K562 (cell line): ENCODE measurements at regions not wholly inside any gene's neighbourhood (a gene's known extent, or its start where the extent isn't known, plus 50 kb on each side); places are given as distances from the start of the nearest gene placed in this dataset.

Source experiments
- CBX3 ChIP-seq, 2 experiments: IDR thresholded peaks; 1 replicate in 1 of 2; 2 replicates in 1 of 2; pipeline ENCODE4 v1.6.1; 2012; ENCODE audit warnings: inconsistent platforms in 2 of 2, low read length in 2 of 2, borderline replicate concordance in 1 of 2, control low read depth in 1 of 2
- HMG20A ChIP-seq: fragments of 450-650 bp; formaldehyde crosslinking; conservative IDR thresholded peaks from 2 replicates; pipeline ENCODE4 v1.4.0; 2020; ENCODE audit warnings: mild to moderate bottlenecking, mixed read lengths
- HNRNPUL1 ChIP-seq: fragments of 200-400 bp; formaldehyde crosslinking; IDR thresholded peaks from 2 replicates; pipeline ENCODE4 v1.6.1; 2017; ENCODE audit warnings: low read length
- MYNN ChIP-seq, 2 experiments: sonication (generic); formaldehyde crosslinking in 1 of 2; IDR thresholded peaks; 2 replicates each; pipeline versions ENCODE4 v1.5.0 to v1.6.1; 2016 to 2020; ENCODE audit warnings: antibody characterized with exemption in 1 of 2, missing genetic modification reagents in 1 of 2
- NR3C1 ChIP-seq: sonication (generic); formaldehyde crosslinking; IDR thresholded peaks from 2 replicates; pipeline ENCODE4 v1.8.1; 2022; ENCODE audit warnings: missing genetic modification reagents
- SIN3A ChIP-seq, 2 experiments: fragments of 150-350 bp in 1 of 2; IDR thresholded peaks; 2 replicates each; pipeline ENCODE4 v1.6.1; 2011 to 2016; ENCODE audit warnings: borderline replicate concordance in 2 of 2, low read depth in 2 of 2, low read length in 2 of 2, mild to moderate bottlenecking in 2 of 2, moderate library complexity in 2 of 2; ENCODE audit not compliant: control insufficient read depth in 1 of 2
- ZBTB17 ChIP-seq: fragments of 450-650 bp; formaldehyde crosslinking; IDR thresholded peaks from 2 replicates; pipeline ENCODE4 v1.4.0; 2020; ENCODE audit warnings: mild to moderate bottlenecking
- TF ChIP-seq, protein P1 (sequence below), 3 experiments: fragments of 200-800 bp in 1 of 3; fragments of 250-450 bp in 1 of 3; fragments of 450-650 bp in 1 of 3; sonication (Bioruptor Pico) in 1 of 3; sonication (Bioruptor generic) in 1 of 3; formaldehyde crosslinking in 1 of 3; IDR thresholded peaks; 2 replicates each; pipeline versions ENCODE4 v1.6.1 to v1.8.0; 2016 to 2022; ENCODE audit warnings: mild to moderate bottlenecking in 2 of 3, missing genetic modification characterization in 2 of 3, missing compliant biosample characterization in 1 of 3, moderate library complexity in 1 of 3
- TF ChIP-seq, protein P2 (sequence below): fragments of 450-650 bp; IDR thresholded peaks from 2 replicates; pipeline ENCODE4 v1.6.1; 2016
- TF ChIP-seq, protein P3 (sequence below): fragments of 200-800 bp; sonication (Bioruptor generic); IDR thresholded peaks from 2 replicates; pipeline ENCODE4 v1.6.1; 2016; ENCODE audit warnings: missing genetic modification characterization, missing compliant biosample characterization
- TF ChIP-seq, protein P4 (sequence below): fragments of 250-450 bp; sonication (Bioruptor Pico); IDR thresholded peaks from 2 replicates; pipeline ENCODE4 v1.5.0; 2020; ENCODE audit warnings: mild to moderate bottlenecking

DNA sequence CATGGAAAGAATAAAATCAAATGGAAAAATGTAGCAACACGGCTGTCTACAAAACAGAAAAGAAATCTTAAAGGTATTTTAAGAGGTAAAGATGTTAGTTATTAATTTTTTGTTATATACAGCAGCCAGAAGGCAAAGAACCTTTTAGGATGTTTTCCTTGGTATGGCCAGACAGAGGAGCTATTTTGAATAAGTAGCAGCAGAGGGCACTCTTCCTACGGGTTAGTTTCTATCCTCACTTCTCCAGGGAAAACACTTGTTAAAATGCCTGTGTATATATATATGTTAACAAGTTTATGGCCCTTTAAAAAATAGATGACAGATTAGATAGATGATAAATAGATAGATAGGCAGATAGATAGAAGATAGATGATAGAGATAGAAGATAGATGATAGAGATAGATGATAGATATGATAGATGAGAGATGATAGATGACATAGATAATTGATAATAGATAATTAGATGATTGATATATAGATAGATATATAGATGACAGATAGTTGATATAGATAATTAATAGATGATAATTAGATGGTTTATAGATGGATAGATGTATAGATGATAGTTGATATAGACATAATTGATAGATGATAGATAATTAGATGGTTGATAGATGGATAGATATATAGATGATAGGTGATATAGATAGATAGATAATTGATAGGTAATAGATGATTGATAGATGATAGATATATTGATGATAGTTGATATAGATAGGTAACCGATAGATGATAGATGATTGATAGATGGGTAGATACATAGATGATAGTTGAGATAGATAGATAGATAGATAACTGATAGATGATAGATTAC lies 57.8 kb upstream of the WIPF3 start (continued):
- TF ChIP-seq, protein P1, sequence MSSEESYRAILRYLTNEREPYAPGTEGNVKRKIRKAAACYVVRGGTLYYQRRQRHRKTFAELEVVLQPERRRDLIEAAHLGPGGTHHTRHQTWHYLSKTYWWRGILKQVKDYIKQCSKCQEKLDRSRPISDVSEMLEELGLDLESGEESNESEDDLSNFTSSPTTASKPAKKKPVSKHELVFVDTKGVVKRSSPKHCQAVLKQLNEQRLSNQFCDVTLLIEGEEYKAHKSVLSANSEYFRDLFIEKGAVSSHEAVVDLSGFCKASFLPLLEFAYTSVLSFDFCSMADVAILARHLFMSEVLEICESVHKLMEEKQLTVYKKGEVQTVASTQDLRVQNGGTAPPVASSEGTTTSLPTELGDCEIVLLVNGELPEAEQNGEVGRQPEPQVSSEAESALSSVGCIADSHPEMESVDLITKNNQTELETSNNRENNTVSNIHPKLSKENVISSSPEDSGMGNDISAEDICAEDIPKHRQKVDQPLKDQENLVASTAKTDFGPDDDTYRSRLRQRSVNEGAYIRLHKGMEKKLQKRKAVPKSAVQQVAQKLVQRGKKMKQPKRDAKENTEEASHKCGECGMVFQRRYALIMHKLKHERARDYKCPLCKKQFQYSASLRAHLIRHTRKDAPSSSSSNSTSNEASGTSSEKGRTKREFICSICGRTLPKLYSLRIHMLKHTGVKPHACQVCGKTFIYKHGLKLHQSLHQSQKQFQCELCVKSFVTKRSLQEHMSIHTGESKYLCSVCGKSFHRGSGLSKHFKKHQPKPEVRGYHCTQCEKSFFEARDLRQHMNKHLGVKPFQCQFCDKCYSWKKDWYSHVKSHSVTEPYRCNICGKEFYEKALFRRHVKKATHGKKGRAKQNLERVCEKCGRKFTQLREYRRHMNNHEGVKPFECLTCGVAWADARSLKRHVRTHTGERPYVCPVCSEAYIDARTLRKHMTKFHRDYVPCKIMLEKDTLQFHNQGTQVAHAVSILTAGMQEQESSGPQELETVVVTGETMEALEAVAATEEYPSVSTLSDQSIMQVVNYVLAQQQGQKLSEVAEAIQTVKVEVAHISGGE (CRISPR knock-in tag; IDR thresholded peaks at IDR 0.05) = no peak
- TF ChIP-seq HNRNPUL1 = no peak
- TF ChIP-seq CBX3 (IDR thresholded peaks at IDR 0.05; ENCODE audit: borderline replicate concordance in 1 of 2, low read length in 2 of 2) = no peak
- no peak for TF ChIP-seq SIN3A (IDR thresholded peaks at IDR 0.05; ENCODE audit: borderline replicate concordance in 2 of 2, control insufficient read depth in 1 of 2, low read depth in 2 of 2, low read length in 2 of 2)
- no peak for TF ChIP-seq HMG20A (CRISPR knock-in tag)
- TF ChIP-seq, protein P2, sequence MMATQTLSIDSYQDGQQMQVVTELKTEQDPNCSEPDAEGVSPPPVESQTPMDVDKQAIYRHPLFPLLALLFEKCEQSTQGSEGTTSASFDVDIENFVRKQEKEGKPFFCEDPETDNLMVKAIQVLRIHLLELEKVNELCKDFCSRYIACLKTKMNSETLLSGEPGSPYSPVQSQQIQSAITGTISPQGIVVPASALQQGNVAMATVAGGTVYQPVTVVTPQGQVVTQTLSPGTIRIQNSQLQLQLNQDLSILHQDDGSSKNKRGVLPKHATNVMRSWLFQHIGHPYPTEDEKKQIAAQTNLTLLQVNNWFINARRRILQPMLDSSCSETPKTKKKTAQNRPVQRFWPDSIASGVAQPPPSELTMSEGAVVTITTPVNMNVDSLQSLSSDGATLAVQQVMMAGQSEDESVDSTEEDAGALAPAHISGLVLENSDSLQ = 0 out of 2 replicates have a peak, but pooled peaks have one; percentile 11
- TF ChIP-seq, protein P3, sequence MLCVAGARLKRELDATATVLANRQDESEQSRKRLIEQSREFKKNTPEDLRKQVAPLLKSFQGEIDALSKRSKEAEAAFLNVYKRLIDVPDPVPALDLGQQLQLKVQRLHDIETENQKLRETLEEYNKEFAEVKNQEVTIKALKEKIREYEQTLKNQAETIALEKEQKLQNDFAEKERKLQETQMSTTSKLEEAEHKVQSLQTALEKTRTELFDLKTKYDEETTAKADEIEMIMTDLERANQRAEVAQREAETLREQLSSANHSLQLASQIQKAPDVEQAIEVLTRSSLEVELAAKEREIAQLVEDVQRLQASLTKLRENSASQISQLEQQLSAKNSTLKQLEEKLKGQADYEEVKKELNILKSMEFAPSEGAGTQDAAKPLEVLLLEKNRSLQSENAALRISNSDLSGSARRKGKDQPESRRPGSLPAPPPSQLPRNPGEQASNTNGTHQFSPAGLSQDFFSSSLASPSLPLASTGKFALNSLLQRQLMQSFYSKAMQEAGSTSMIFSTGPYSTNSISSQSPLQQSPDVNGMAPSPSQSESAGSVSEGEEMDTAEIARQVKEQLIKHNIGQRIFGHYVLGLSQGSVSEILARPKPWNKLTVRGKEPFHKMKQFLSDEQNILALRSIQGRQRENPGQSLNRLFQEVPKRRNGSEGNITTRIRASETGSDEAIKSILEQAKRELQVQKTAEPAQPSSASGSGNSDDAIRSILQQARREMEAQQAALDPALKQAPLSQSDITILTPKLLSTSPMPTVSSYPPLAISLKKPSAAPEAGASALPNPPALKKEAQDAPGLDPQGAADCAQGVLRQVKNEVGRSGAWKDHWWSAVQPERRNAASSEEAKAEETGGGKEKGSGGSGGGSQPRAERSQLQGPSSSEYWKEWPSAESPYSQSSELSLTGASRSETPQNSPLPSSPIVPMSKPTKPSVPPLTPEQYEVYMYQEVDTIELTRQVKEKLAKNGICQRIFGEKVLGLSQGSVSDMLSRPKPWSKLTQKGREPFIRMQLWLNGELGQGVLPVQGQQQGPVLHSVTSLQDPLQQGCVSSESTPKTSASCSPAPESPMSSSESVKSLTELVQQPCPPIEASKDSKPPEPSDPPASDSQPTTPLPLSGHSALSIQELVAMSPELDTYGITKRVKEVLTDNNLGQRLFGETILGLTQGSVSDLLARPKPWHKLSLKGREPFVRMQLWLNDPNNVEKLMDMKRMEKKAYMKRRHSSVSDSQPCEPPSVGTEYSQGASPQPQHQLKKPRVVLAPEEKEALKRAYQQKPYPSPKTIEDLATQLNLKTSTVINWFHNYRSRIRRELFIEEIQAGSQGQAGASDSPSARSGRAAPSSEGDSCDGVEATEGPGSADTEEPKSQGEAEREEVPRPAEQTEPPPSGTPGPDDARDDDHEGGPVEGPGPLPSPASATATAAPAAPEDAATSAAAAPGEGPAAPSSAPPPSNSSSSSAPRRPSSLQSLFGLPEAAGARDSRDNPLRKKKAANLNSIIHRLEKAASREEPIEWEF (CRISPR knock-in tag) = peak; percentile 99
- no peak for TF ChIP-seq ZBTB17 (CRISPR knock-in tag)
- TF ChIP-seq NR3C1 (CRISPR knock-in tag) = no peak
- TF ChIP-seq MYNN (IDR thresholded peaks at IDR 0.05) = no peak
- TF ChIP-seq MYNN (CRISPR knock-in tag; IDR thresholded peaks at IDR 0.05) = no peak
- TF ChIP-seq, protein P4, sequence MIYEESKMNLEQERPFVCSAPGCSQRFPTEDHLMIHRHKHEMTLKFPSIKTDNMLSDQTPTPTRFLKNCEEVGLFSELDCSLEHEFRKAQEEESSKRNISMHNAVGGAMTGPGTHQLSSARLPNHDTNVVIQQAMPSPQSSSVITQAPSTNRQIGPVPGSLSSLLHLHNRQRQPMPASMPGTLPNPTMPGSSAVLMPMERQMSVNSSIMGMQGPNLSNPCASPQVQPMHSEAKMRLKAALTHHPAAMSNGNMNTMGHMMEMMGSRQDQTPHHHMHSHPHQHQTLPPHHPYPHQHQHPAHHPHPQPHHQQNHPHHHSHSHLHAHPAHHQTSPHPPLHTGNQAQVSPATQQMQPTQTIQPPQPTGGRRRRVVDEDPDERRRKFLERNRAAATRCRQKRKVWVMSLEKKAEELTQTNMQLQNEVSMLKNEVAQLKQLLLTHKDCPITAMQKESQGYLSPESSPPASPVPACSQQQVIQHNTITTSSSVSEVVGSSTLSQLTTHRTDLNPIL = no peak
